ENCODE measurements at regions not wholly inside any gene's neighbourhood (a gene's known extent, or its start where the extent isn't known, plus 50 kb on each side); places are given as distances from the start of the nearest gene placed in this dataset.

- no peak for DNase-seq
- in situ Hi-C loops (cut with HindIII; ENCODE audit: low pct_ligation_motif_present, low pct_unique_long_range_greater_than_20kb, low sequenced_read_pairs): no loop called here
Measured at GRCh38 chr17:54836723-54837462, 63.8 kb upstream of the TOM1L1 start.

GRCh38 chr17:54838651-54839421, 61.8 kb upstream of the TOM1L1 start:
- in situ Hi-C loops (cut with HindIII; ENCODE audit: low pct_ligation_motif_present, low pct_unique_long_range_greater_than_20kb, low sequenced_read_pairs): no loop called here
- no peak for DNase-seq

DNA sequence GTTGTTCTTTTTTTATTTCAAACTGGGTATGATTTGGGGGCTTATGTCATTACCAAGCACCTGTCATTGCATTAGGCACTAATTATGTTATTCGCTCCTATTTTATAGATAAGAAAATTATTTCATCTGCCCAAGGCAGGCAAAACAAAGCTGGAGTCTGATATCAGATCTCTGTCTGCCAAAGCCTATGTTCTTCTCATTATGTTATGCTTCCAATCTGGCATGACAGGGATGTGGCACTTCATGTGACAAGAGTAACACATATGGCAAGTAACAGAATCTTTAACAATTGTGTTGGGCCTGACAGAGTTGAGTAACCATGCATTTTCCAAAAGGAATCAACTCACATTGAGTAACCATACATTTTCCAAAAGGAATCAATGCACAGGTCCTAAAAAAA, 61.2 kb upstream of the TOM1L1 start:
- in situ Hi-C loops (cut with HindIII; ENCODE audit: low pct_ligation_motif_present, low pct_unique_long_range_greater_than_20kb, low sequenced_read_pairs): no loop called here
- no peak for DNase-seq

- in situ Hi-C loops (cut with HindIII; ENCODE audit: low pct_ligation_motif_present, low pct_unique_long_range_greater_than_20kb, low sequenced_read_pairs): no loop called here
- no peak for DNase-seq
Measured at GRCh38 chr17:54840885-54841591, 59.6 kb upstream of the TOM1L1 start.

DNA sequence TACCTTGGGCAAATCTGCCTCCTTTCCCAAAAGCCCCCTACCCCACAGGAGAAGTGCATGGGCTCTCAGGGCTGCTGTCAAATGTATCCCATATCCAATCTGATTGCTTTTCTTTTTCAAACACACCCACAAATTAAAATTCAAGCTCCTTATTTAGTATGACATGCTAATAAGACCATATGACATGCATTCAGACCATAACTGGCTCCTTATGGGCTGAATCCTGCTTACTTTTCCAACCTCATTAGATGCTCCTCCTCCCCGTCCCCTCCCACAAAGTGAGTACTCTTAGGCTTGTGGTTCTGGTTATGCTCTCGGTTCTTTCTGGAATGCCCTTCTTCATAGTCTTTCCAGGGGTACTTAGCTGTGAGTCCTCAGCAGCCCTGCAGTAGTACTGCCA, 59.0 kb upstream of the TOM1L1 start:
- in situ Hi-C loops (cut with HindIII; ENCODE audit: low pct_ligation_motif_present, low pct_unique_long_range_greater_than_20kb, low sequenced_read_pairs): no loop called here

GRCh38 chr17:54844233-54844632, 56.4 kb upstream of the TOM1L1 start:
- in situ Hi-C loops (cut with HindIII; ENCODE audit: low pct_ligation_motif_present, low pct_unique_long_range_greater_than_20kb, low sequenced_read_pairs): no loop called here
- no peak for DNase-seq

More for the DNA sequence above, 59.0 kb upstream of the TOM1L1 start:
- no peak for DNase-seq

DNA sequence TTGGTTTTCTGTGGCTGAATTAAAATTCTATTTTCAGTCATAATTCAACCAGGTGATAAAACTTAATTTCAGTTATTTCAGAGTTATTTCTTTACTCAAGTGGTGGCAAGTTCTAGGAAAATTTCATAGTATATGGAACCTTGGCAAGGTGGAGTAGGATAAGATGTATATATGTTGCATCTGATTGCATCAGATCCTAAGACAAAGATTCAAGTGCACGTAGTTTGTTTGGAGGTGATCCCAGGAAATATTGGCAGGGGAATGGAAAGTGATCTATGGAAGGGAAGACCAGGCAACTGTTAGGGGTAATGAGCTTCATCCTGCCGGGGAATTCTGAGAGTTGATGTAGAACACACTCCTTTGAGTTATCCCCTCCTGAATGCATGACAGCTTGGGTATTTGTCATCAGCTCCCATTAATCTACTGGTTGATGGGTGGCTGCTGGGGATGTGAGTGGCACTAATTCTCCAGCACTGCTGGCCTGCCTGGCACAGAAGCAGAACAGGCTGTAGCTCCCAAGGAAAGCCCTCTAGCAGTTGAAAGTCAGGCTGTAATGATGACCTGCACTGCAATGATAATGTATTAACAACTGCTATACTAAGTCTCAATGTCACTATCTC, 52.2 kb upstream of the TOM1L1 start:
- DNase-seq: no peak
- in situ Hi-C loops (cut with HindIII; ENCODE audit: low pct_ligation_motif_present, low pct_unique_long_range_greater_than_20kb, low sequenced_read_pairs): no loop called here

DNA sequence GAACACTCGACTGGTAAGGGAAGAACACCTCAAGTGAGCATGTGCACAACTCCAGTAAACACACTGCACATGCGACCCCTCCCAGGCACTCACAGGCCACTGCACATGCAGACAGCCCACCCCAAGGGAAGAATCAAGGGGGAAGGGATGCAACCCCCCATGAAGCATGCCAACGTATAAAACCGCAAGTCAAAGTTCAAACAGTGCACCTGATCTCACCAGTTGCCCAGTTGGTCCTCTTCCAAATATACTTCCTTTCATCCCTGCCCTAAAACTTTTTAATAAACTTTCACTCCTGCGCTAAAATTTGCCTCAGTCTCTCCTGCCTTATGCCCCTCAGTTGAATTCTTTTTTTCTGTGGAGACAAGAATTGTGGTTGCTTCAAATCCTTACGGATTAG, 51.0 kb upstream of the TOM1L1 start:
- DNase-seq: no peak
- in situ Hi-C loops (cut with HindIII; ENCODE audit: low pct_ligation_motif_present, low pct_unique_long_range_greater_than_20kb, low sequenced_read_pairs): no loop called here
